ENCODE measurements at regions not wholly inside any gene's neighbourhood (a gene's known extent, or its start where the extent isn't known, plus 50 kb on each side); places are given as distances from the start of the nearest gene placed in this dataset.

DNA sequence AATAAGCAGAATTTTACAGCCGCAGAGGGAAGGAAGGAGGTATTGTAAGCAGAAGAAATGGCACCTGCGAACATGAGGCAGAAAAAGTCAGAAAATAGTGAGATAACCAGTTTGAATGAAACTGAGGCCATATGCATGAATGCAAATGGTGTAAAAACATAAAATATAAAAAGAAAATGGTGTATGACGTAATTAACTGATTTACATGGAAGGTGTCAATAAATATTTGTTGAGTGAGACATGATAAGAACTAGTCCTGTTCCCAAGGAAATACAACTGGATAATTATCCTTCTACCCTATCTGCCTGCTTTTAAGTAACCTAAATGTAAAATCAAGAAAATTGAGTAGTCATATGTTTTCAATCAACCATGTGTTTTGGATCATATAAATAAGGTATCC is 178.1 kb upstream of the TOX3 start:
- Mint-ChIP-seq H3K4me1 (peaks cover 5% of the 10 kb centered on the region), H3K27me3 (ENCODE audit: insufficient read depth, low read depth) (no peaks in the 10 kb centered on the region), H3K36me3 (no peaks in the 10 kb centered on the region), H3K4me3 (no peak overlapping the region), H3K27ac (no peak overlapping the region), H3K9me3 (peaks cover 9% of the 10 kb centered on the region)
- Histone ChIP-seq H3K9me3 (ENCODE audit: low read depth) (no peaks in the 10 kb centered on the region), H3K4me2 (no peak overlapping the region), H3K27ac (no peak overlapping the region), H3K79me2 (ENCODE audit: low read depth) (no peaks in the 10 kb centered on the region), H3K4me3 (no peak overlapping the region), H3K9ac (no peak overlapping the region), H3K4me1 (no peaks in the 10 kb centered on the region), H3K27me3 (no peaks in the 10 kb centered on the region), H4K20me1 (ENCODE audit: low read depth) (no peaks in the 10 kb centered on the region), H3K36me3 (no peaks in the 10 kb centered on the region), H3F3A (ENCODE audit: low read depth) (no peaks in the 10 kb centered on the region), H2AFZ (replicated peaks) (no peak overlapping the region)
- no peak for DNase-seq (ENCODE audit: low spot score)
- TF ChIP-seq EZH2phosphoT487 (IDR thresholded peaks at IDR 0.05), result no peak
- TF ChIP-seq EZH2 (IDR thresholded peaks at IDR 0.05), result no peak
- TF ChIP-seq, protein P1, sequence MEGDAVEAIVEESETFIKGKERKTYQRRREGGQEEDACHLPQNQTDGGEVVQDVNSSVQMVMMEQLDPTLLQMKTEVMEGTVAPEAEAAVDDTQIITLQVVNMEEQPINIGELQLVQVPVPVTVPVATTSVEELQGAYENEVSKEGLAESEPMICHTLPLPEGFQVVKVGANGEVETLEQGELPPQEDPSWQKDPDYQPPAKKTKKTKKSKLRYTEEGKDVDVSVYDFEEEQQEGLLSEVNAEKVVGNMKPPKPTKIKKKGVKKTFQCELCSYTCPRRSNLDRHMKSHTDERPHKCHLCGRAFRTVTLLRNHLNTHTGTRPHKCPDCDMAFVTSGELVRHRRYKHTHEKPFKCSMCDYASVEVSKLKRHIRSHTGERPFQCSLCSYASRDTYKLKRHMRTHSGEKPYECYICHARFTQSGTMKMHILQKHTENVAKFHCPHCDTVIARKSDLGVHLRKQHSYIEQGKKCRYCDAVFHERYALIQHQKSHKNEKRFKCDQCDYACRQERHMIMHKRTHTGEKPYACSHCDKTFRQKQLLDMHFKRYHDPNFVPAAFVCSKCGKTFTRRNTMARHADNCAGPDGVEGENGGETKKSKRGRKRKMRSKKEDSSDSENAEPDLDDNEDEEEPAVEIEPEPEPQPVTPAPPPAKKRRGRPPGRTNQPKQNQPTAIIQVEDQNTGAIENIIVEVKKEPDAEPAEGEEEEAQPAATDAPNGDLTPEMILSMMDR (IDR thresholded peaks at IDR 0.05), result no peak

DNA sequence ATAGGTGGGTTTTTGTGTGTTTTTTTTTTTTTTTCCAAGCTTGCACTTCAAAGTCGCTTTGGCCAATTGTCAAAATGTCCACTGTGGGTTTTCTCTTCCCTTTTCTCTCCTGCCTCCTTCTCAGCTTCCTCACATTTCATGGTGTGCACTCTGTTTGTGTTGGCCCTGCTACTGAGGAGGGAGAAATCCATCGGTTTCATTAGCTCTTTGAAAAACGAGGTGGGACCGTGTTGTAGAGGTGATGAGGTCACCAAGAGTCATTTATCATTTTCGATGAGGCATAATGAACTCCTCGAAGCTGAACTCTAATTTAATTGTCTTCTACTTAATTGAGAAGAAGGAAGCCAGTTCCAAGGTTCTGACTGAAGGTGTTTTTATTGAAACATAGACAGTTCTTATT is 174.4 kb upstream of the TOX3 start:
- no peak for DNase-seq (ENCODE audit: low spot score)
- TF ChIP-seq, protein P1 (IDR thresholded peaks at IDR 0.05), result no peak
- TF ChIP-seq EZH2 (IDR thresholded peaks at IDR 0.05) (no peak), EZH2phosphoT487 (IDR thresholded peaks at IDR 0.05) (no peak)
- no peaks in the 10 kb centered on the region for H3K36me3 Mint-ChIP-seq
- H3K4me1 Mint-ChIP-seq, result peaks cover 2% of the 10 kb centered on the region
- Histone ChIP-seq H2AFZ (replicated peaks) (no peak overlapping the region), H4K20me1 (ENCODE audit: low read depth) (no peaks in the 10 kb centered on the region), H3K27me3 (no peaks in the 10 kb centered on the region), H3K9me3 (ENCODE audit: low read depth) (no peaks in the 10 kb centered on the region), H3K4me2 (no peak overlapping the region), H3K4me1 (no peaks in the 10 kb centered on the region), H3K27ac (no peak overlapping the region), H3F3A (ENCODE audit: low read depth) (no peaks in the 10 kb centered on the region), H3K79me2 (ENCODE audit: low read depth) (no peaks in the 10 kb centered on the region), H3K36me3 (no peaks in the 10 kb centered on the region), H3K9ac (no peak overlapping the region), H3K4me3 (no peak overlapping the region)
- H3K9me3 Mint-ChIP-seq, result no peaks in the 10 kb centered on the region
- H3K27me3 Mint-ChIP-seq (ENCODE audit: insufficient read depth, low read depth), result no peaks in the 10 kb centered on the region
- H3K4me3 Mint-ChIP-seq, result no peak overlapping the region
- H3K27ac Mint-ChIP-seq, result no peak overlapping the region

DNA sequence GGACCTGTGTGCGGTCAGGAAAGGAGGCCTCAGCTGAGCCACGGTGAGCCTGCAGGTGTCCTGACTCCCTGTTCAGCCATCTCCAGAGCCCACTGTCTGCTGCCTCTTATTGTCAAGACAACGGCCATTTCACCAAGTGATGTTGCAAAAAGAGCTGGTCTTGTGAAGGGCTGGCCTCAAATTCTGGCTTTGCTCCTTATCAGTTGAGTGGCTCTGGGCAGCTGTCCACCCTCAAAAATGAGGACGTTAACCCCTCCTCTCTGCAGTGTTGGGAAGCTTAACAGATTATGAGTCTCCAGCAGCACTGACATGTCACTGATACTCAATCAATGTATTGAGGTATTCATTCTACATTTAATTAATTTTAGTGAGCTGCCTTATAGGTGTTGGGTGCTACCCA is 171.1 kb upstream of the TOX3 start:
- H3K27me3 ChIP-seq, result no peaks in the 10 kb centered on the region
- Mint-ChIP-seq H3K4me3 (no peak overlapping the region), H3K27me3 (ENCODE audit: insufficient read depth, low read depth) (peaks cover 1% of the 10 kb centered on the region), H3K27ac (no peak overlapping the region), H3K9me3 (no peaks in the 10 kb centered on the region), H3K36me3 (no peaks in the 10 kb centered on the region), H3K4me1 (peaks cover 2% of the 10 kb centered on the region)
- DNase-seq (ENCODE audit: low spot score), result no peak
- no peaks in the 10 kb centered on the region for H3K9me3 ChIP-seq (ENCODE audit: low read depth)
- H2AFZ ChIP-seq (replicated peaks), result no peak overlapping the region
- TF ChIP-seq EZH2 (IDR thresholded peaks at IDR 0.05) (no peak), EZH2phosphoT487 (IDR thresholded peaks at IDR 0.05) (no peak)
- TF ChIP-seq, protein P1 (IDR thresholded peaks at IDR 0.05), result no peak
- no peaks in the 10 kb centered on the region for H3K79me2 ChIP-seq (ENCODE audit: low read depth)
- no peaks in the 10 kb centered on the region for H4K20me1 ChIP-seq (ENCODE audit: low read depth)
- H3K9ac ChIP-seq, result no peak overlapping the region
- no peaks in the 10 kb centered on the region for H3K36me3 ChIP-seq
- no peak overlapping the region for H3K4me2 ChIP-seq
- no peak overlapping the region for H3K4me3 ChIP-seq
- no peak overlapping the region for H3K27ac ChIP-seq
- H3F3A ChIP-seq (ENCODE audit: low read depth), result no peaks in the 10 kb centered on the region
- no peaks in the 10 kb centered on the region for H3K4me1 ChIP-seq

DNA sequence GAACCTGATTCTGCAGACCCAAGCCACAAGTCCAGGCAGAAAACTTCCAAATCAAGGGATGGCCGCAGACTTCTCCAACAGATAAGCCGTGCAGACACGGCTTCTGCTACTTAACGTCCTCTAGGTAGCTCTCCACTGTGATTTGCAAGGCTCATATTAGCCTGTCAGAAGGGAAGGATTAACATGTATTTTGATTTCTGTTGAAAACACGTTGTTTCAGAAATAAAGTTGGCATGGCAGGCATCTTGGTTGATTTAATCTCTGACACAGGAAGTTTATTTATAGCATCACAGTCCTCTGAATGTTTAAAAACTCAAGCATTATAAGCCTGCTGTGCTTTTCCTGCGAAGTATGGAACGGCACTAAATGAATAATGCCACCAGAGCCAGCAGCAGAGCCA is 166.8 kb upstream of the TOX3 start:
- H3K4me3 Mint-ChIP-seq, result no peak overlapping the region

More for the DNA sequence above, 166.8 kb upstream of the TOX3 start:
- Mint-ChIP-seq H3K27me3 (ENCODE audit: insufficient read depth, low read depth) (peaks cover 5% of the 10 kb centered on the region), H3K4me1 (peaks cover 5% of the 10 kb centered on the region), H3K36me3 (no peaks in the 10 kb centered on the region), H3K27ac (no peak overlapping the region), H3K9me3 (no peaks in the 10 kb centered on the region)
- H3K27me3 ChIP-seq, result no peaks in the 10 kb centered on the region
- no peaks in the 10 kb centered on the region for H3K79me2 ChIP-seq (ENCODE audit: low read depth)
- H3K9me3 ChIP-seq (ENCODE audit: low read depth), result no peaks in the 10 kb centered on the region
- no peak overlapping the region for H3K9ac ChIP-seq
- no peaks in the 10 kb centered on the region for H3F3A ChIP-seq (ENCODE audit: low read depth)
- no peak overlapping the region for H3K4me3 ChIP-seq
- H3K4me1 ChIP-seq, result peaks cover 1% of the 10 kb centered on the region
- H2AFZ ChIP-seq (replicated peaks), result no peak overlapping the region
- no peak overlapping the region for H3K4me2 ChIP-seq
- no peaks in the 10 kb centered on the region for H4K20me1 ChIP-seq (ENCODE audit: low read depth)
- TF ChIP-seq EZH2phosphoT487 (IDR thresholded peaks at IDR 0.05) (no peak), EZH2 (IDR thresholded peaks at IDR 0.05) (no peak)
- TF ChIP-seq, protein P1 (IDR thresholded peaks at IDR 0.05), result no peak
- no peak overlapping the region for H3K27ac ChIP-seq
- no peaks in the 10 kb centered on the region for H3K36me3 ChIP-seq
- no peak for DNase-seq (ENCODE audit: low spot score)

All from neural progenitor cell (in vitro differentiated cells).